PC-3 (cell line): ENCODE measurements at regions not wholly inside any gene's neighbourhood (a gene's known extent, or its start where the extent isn't known, plus 50 kb on each side); places are given as distances from the start of the nearest gene placed in this dataset.

Experiments
- ATAC-seq: fragments of 200-7000 bp; cut with Tn5 transposase; 2 replicates; pipeline ENCODE4 v1.9.1; 2020; ENCODE audit warnings: mild to moderate bottlenecking, moderate library complexity
- BruUV-seq: library from RNA; stranded (reverse); fragments of 400-500 nt; replicated peaks from 2 replicates; lab custom pipeline; 2021; lab: Mats Ljungman, UMichigan
- CTCF ChIA-PET: fragments of 300-600 bp; sonication (Branson Sonifier 250); formaldehyde crosslinking; loops from one replicate; lab custom pipeline; 2022; ENCODE audit warnings: antibody characterized with exemption; lab: Charles Lee
- POLR2A ChIA-PET: fragments of 300-600 bp; sonication (Branson Sonifier 250); formaldehyde crosslinking; loops from one replicate; lab custom pipeline; 2022; ENCODE audit warnings: antibody characterized with exemption; ENCODE audit not compliant: unreplicated experiment; lab: Charles Lee
- DNase-seq: peaks from one replicate; pipeline ENCODE4 v3.0.0-alpha.2; 2015
- H2AFZ ChIP-seq: fragments of 300-600 bp; sonication (generic); 2 replicates; pipeline ENCODE4 v1.6.0; 2016; ENCODE audit warnings: antibody characterized with exemption, low read length
- H3F3A ChIP-seq: fragments of 300-600 bp; sonication (generic); one replicate; pipeline ENCODE4 v1.6.0; 2017; ENCODE audit warnings: antibody characterized with exemption, low read length, control low read depth, mild to moderate bottlenecking; ENCODE audit not compliant: unreplicated experiment
- H3K27ac ChIP-seq: fragments of 300-600 bp; sonication (generic); 2 replicates; pipeline ENCODE4 v1.5.1; 2016; ENCODE audit warnings: mild to moderate bottlenecking, low read length
- H3K27me3 ChIP-seq: fragments of 300-600 bp; sonication (generic); 2 replicates; pipeline ENCODE4 v1.6.1; 2016; ENCODE audit warnings: low read length, mixed read lengths
- H3K36me3 ChIP-seq: fragments of 300-600 bp; sonication (generic); 2 replicates; pipeline ENCODE4 v1.6.1; 2016; ENCODE audit warnings: low read depth, mixed run types, low read length, mixed read lengths
- H3K4me1 ChIP-seq: fragments of 300-600 bp; sonication (generic); 2 replicates; pipeline ENCODE4 v1.5.1; 2016; ENCODE audit warnings: low read length; ENCODE audit not compliant: insufficient read depth
- H3K4me2 ChIP-seq: fragments of 300-600 bp; sonication (generic); 2 replicates; pipeline ENCODE4 v1.6.0; 2016; ENCODE audit warnings: low read length
- H3K4me3 ChIP-seq: fragments of 300-600 bp; sonication (generic); 2 replicates; pipeline ENCODE4 v1.5.1; 2016; ENCODE audit warnings: mild to moderate bottlenecking, low read length, mixed read lengths
- H3K79me2 ChIP-seq: fragments of 300-600 bp; sonication (generic); 2 replicates; pipeline ENCODE4 v1.6.1; 2017; ENCODE audit warnings: low read length, mixed read lengths
- H3K9ac ChIP-seq: fragments of 300-600 bp; sonication (generic); 2 replicates; pipeline ENCODE4 v1.6.0; 2016; ENCODE audit warnings: mild to moderate bottlenecking, low read length
- H3K9me2 ChIP-seq: fragments of 300-600 bp; sonication (generic); replicated peaks from 2 replicates; pipeline ENCODE4 v1.6.1; 2016; ENCODE audit warnings: mixed run types, low read length, mixed read lengths
- H3K9me3 ChIP-seq: fragments of 300-600 bp; sonication (generic); 2 replicates; pipeline ENCODE4 v1.6.1; 2016; ENCODE audit warnings: low read length, mixed read lengths
- H4K20me1 ChIP-seq: fragments of 300-600 bp; sonication (generic); 2 replicates; pipeline ENCODE4 v1.6.1; 2016; ENCODE audit warnings: low read length, mixed read lengths
- CTCF ChIP-seq: fragments of 300-600 bp; sonication (generic); conservative IDR thresholded peaks from 2 replicates; pipeline ENCODE4 v1.5.1; 2017; ENCODE audit warnings: antibody characterized with exemption, low read depth, mild to moderate bottlenecking, low read length
- EZH2 ChIP-seq: fragments of 300-600 bp; sonication (generic); IDR thresholded peaks from one replicate; pipeline ENCODE4 v1.6.1; 2017; ENCODE audit warnings: antibody characterized with exemption, mild to moderate bottlenecking, low read length; ENCODE audit not compliant: unreplicated experiment
- EZH2phosphoT487 ChIP-seq: fragments of 300-600 bp; sonication (generic); IDR thresholded peaks from 2 replicates; pipeline ENCODE4 v1.6.1; 2018; ENCODE audit warnings: mild to moderate bottlenecking, antibody characterized with exemption, low read length, borderline replicate concordance
- intact Hi-C: fragments of 100-400 bp; cut with micrococcal nuclease; formaldehyde crosslinking; loops from 2 replicates; pipeline ENCODE4 v1.9.0; 2023

- no peak for TF ChIP-seq CTCF
- no peak for TF ChIP-seq EZH2phosphoT487
- no peak for TF ChIP-seq EZH2
- H4K20me1 ChIP-seq: no peaks in the 10 kb centered on the region
- no peaks in the 10 kb centered on the region for H3K4me1 ChIP-seq
- H3K27me3 ChIP-seq: no peaks in the 10 kb centered on the region
- ATAC-seq: no peak
- H3K36me3 ChIP-seq: no peaks in the 10 kb centered on the region
- no peaks in the 10 kb centered on the region for H3F3A ChIP-seq
- intact Hi-C loops: no loop called here
- DNase-seq: no peak
- no peak overlapping the region for H3K27ac ChIP-seq
- no peaks in the 10 kb centered on the region for H3K9me3 ChIP-seq
- no peaks in the 10 kb centered on the region for H3K79me2 ChIP-seq
- H2AFZ ChIP-seq: no peak overlapping the region
- no peak overlapping the region for H3K4me3 ChIP-seq
- H3K9ac ChIP-seq: no peak overlapping the region
- CTCF ChIA-PET: no interaction called here
- BruUV-seq: no TSS peak
- no peaks in the 10 kb centered on the region for H3K9me2 ChIP-seq
- no peak overlapping the region for H3K4me2 ChIP-seq
- POLR2A ChIA-PET: no interaction called here
Measured at GRCh38 chrX:34491126-34491525, 166.0 kb downstream of the TMEM47 start.

- intact Hi-C loops: no loop called here
- POLR2A ChIA-PET: no interaction called here
Measured at GRCh38 chrX:34487364-34487763, 169.7 kb downstream of the TMEM47 start.

GRCh38 chrX:34483980-34484379, 173.1 kb downstream of the TMEM47 start:
- no TSS peak for BruUV-seq
- intact Hi-C loops: no loop called here
- no peaks in the 10 kb centered on the region for H3K27me3 ChIP-seq
- no peaks in the 10 kb centered on the region for H3K9me3 ChIP-seq
- no peaks in the 10 kb centered on the region for H3K36me3 ChIP-seq
- H3K9me2 ChIP-seq: no peaks in the 10 kb centered on the region
- TF ChIP-seq CTCF (no peak), EZH2phosphoT487 (no peak), EZH2 (no peak)
- ChIA-PET POLR2A (no interaction called here), CTCF (no interaction called here)
- H3K4me1 ChIP-seq: no peaks in the 10 kb centered on the region
- H3F3A ChIP-seq: no peaks in the 10 kb centered on the region
- no peaks in the 10 kb centered on the region for H4K20me1 ChIP-seq
- H3K4me2 ChIP-seq: no peak overlapping the region
- no peak overlapping the region for H3K4me3 ChIP-seq
- no peak overlapping the region for H2AFZ ChIP-seq
- H3K79me2 ChIP-seq: no peaks in the 10 kb centered on the region
- no peak overlapping the region for H3K27ac ChIP-seq
- no peak for DNase-seq
- no peak overlapping the region for H3K9ac ChIP-seq
- ATAC-seq: no peak

More at GRCh38 chrX:34487364-34487763, 169.7 kb downstream of the TMEM47 start:
- Histone ChIP-seq H3K27me3 (no peaks in the 10 kb centered on the region), H3K4me1 (no peaks in the 10 kb centered on the region), H3K9me3 (no peaks in the 10 kb centered on the region), H3K9ac (no peak overlapping the region), H3K4me3 (no peak overlapping the region), H2AFZ (no peak overlapping the region), H4K20me1 (no peaks in the 10 kb centered on the region), H3K36me3 (no peaks in the 10 kb centered on the region), H3F3A (no peaks in the 10 kb centered on the region), H3K27ac (no peak overlapping the region), H3K79me2 (no peaks in the 10 kb centered on the region), H3K4me2 (no peak overlapping the region), H3K9me2 (no peaks in the 10 kb centered on the region)
- no peak for ATAC-seq
- BruUV-seq: no TSS peak
- DNase-seq: no peak
- CTCF ChIA-PET: no interaction called here
- TF ChIP-seq EZH2phosphoT487: no peak
- TF ChIP-seq CTCF: no peak
- TF ChIP-seq EZH2: no peak
